NCI-H2196 treated with DMSO at 0.1 percent for 48 hours (cell line): ENCODE measurements at regions not wholly inside any gene's neighbourhood (a gene's known extent, or its start where the extent isn't known, plus 50 kb on each side); places are given as distances from the start of the nearest gene placed in this dataset.
A peak's percentile ranks its signal among the peaks of the same experiment; 100 is the strongest.

ENCODE experiments used
- DNase-seq: peaks from one replicate; lab custom pipeline; 2025; ENCODE audit not compliant: unreplicated experiment; lab: John Stamatoyannopoulos, UW

DNA sequence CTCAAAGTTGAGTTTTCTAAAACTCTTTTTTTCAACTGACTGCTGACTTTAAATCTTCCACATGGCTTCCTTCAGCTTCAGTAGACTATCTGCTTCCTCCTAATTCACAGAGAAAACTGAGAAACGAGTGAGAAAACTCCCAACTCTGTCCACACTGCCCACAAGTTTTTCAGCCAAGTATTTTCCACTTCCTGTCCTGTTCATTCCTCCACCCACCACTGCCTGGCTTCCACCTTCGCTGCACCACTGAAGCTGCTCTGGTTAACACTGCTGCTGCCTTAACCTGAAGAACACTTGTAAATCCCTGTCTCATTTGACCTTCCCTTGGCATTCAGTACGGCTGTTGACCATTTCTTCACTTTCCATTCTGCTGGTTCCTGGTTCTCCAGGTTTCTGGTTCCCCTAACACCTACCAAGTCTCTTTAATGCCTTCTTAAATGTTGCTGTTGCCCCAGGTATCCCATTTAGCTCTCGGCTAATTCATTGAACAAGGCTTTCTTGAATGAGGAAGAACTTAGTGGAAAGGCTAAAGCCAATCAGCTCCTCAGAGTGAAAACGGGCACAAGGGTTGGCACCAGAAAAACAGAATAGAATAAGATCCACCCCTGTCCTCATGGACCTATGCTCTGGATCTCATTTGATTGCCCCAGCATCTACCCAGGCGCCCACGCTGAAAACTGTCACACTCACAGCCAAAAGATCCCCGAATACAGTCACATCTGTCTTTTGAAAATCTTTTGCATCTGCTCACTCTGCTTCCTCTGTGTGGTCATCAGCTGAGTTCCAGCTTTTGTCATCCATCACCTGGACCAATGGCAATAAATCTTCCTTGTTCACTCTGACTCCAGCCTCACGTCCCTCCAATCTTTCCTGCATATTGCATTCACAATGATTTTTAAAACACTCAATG, 104.4 kb upstream of the TAB2 start:
- DNase-seq, result no peak

DNA sequence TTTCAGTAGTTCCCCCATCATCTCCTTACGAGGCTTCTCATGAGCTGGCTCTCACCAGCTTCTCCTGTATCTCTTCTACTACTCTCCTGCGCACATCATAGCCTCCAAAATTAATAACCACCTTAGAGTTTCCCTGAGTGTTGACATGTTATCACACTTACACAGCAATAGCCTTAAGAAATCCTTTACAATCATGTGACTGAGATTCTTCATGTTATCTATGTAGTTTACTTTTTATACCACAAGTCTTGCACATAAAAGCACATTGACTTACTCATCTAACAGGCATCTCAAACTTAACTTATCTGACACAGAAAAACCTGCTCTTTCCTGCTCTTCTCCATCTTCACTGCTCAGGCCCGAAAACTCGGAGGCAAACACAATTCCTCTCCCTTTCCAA, 103.7 kb upstream of the TAB2 start:
- DNase-seq, result no peak

GRCh38 chr6:149216459-149216858, 101.1 kb upstream of the TAB2 start:
- DNase-seq, result no peak

GRCh38 chr6:149217466-149217888, 100.0 kb upstream of the TAB2 start:
- no peak for DNase-seq

- DNase-seq, result no peak
Observed at GRCh38 chr6:149218471-149218870, 99.0 kb upstream of the TAB2 start.

DNA sequence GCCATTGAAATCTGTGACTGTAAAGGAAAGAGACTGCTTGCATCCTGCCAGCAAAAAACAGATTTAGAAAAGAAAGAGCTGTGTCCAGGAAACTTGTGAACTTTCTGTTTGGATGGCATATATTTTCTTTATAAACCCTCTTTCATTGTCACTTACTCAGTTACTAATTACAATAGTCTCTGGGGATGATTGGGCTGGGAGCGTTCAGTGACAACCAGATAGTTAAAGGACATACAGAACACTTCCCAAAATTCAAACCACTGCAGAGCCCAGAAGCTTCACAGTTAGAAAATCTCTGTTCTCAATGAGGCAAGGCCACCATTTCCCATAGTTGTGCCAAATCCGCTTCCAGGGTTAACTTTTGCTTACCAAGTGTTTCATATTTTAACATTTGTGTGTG, 98.6 kb upstream of the TAB2 start:
- DNase-seq, result no peak

DNA sequence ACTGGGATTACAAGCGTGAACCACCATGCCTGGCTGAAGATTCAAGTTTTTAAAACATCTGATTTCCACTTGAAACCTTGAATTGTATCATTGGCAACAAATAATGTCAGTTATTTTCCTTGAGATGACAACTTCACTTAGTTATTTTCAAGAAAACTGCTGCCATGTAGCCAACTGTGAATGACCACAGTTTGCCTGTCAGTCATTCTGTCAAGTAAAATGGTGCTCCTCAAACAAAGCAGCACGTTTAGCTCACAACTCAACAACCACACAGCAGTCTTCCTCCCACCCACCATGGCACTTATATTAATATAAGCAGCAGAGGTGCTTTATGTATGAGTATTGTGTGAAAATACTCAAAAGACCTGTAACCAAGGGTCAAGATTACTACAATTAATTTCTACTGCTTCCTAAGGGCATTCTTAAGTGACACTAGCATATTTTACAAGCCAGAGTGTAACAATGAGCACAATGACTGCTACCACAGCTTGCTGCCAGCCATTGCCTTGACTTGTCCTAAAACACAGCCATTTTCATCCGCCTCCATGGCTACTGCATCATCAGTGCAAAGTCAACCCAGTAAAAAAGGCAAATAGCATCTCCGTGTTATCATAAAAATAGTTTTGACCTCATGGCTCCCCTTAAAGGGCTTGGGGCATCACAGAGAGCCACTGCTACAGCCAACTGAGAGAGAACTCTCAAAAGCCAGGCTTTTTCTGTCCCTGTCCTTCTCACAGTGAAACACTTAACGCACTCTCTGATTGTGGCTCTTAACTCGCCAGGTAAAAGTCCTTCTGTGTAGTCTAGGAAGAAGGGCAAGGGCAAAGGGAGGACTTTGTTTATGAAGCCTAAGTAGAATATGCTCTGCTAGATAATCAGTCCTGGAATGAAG, 96.4 kb upstream of the TAB2 start:
- no peak for DNase-seq

- no peak for DNase-seq
Observed at GRCh38 chr6:149221774-149222070, 95.8 kb upstream of the TAB2 start.

DNA sequence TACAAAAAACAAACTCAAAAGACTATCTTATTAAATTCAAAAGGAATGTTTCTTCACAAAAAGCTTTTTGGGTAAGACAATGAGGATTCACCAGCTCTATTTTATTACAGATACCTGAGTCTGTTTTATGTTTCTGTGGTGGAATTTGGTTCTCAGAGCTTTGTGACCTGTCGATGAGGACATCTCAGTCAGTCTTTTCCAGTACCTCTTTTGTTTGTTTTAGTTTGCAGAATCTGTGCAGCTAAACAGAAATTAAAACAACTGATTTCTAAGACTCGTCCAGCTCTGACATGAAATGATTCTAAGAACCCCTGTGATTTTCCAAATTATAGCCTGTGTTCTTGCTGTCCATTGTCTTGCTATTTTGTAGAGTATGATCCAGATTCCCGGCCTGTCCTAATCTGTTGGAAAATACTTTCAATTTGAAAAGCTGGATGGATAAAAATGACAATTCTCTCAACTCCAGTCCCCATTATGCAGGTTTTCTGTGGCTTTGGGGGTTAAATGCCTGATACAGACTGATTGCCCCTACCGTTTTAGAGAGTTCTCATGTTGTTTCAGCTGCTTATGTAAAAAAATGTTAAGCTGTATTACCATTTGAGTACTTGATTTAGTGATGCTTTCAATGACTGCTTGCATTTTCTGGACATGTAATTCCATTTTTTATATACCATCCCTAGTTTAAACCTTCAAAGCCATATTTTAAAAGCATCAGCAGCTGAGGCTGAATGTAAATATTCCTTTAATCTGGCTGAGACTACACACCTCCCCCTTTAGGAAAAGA, 94.2 kb upstream of the TAB2 start:
- no peak for DNase-seq

DNA sequence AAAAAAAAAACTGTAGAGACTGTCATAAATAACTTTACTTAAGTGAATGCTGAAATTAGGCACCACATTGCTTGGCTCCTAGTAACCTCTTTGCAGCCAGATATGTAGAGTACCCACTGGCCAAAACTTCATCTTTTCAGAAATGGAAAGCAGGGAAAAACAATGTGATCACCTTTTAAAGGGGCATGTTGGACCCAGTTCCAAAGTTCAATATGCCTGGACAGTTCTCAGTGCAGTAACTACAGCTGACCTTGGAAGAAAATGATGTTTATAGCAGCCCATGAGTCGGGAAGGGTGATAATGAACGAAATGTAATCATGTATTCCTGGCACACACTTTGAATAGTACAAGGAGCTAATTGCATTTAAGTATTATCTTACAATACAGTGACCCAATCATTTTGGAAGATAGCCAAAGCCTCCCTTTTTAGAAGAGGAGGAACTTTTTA, 93.6 kb upstream of the TAB2 start:
- DNase-seq, result peak; percentile 26

GRCh38 chr6:149224399-149224798, 93.1 kb upstream of the TAB2 start:
- DNase-seq, result peak; percentile 26

GRCh38 chr6:149225370-149225769, 92.1 kb upstream of the TAB2 start:
- DNase-seq, result no peak

DNA sequence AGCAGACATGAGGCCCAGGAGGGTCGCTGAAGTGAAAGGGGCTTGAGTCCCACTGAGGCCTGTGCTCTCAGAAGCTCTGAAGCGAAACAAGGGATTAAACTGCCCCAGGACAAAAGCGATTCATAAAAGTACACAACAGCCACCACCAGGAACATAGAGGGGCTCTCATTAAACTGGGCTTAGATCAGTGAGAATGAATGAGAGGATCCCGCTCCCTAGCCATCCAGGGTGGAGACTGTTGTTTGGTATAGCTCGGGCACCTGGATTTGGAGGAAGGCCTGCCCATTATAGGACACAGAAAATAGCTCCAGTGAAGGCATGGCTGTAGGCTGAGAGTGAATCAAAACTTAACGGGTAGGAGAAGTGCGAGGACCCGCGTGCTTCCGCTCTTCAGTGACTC, 91.6 kb upstream of the TAB2 start:
- DNase-seq, result no peak

- DNase-seq, result no peak
Observed at GRCh38 chr6:149227796-149228195, 89.7 kb upstream of the TAB2 start.

DNA sequence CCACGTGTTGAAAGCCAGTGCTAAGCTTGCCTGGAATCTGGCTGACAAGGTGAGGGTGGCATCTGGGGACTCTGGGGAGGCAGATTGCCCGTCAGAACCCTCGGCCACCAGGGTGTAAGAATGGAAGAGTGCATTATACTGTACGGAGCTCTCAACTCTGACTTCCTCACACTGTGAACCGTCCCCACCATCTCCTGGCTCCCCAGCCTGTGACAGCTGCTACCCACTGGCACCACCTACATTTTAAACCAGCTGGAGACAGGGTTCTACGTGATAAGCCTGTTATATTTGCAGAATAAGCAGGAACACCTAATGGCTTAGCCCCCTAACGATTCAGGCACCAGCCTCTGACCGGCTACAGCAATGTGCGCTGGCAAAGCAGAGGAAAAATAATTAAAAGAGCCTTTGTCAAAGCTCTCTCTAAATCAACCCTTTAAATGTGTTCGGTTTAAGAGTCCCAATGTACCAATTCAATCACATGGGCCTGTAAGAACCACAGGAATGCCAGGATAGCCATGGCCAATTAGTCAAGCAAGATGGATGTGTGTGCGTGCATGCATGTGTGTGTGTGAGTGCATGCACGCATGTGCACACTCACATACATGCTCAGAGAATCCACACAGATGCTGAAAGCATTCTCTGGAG, 89.1 kb upstream of the TAB2 start:
- no peak for DNase-seq

GRCh38 chr6:149229096-149229495, 88.4 kb upstream of the TAB2 start:
- peak; percentile 19 for DNase-seq

- DNase-seq, result no peak
Observed at GRCh38 chr6:149230712-149231460, 86.6 kb upstream of the TAB2 start.

DNA sequence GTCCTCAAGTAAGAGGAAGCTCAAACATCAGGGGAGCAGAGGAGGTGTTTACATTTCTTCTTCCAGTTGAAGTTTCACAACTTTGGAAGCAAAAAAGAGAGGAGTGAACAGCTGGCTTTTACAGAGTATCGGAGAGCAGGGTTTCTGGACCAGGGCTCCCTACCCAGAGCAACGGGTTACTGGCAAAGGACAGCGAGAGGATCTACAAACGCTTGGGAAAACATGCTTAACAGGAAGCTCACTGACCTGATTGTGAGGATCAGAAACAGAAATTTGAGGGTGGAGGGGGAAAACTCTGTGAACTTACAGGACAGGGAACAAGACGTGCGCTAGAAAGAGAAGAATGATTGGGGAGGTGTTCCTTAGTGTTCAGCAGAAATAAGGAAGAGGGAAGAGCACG, 85.7 kb upstream of the TAB2 start:
- no peak for DNase-seq

DNA sequence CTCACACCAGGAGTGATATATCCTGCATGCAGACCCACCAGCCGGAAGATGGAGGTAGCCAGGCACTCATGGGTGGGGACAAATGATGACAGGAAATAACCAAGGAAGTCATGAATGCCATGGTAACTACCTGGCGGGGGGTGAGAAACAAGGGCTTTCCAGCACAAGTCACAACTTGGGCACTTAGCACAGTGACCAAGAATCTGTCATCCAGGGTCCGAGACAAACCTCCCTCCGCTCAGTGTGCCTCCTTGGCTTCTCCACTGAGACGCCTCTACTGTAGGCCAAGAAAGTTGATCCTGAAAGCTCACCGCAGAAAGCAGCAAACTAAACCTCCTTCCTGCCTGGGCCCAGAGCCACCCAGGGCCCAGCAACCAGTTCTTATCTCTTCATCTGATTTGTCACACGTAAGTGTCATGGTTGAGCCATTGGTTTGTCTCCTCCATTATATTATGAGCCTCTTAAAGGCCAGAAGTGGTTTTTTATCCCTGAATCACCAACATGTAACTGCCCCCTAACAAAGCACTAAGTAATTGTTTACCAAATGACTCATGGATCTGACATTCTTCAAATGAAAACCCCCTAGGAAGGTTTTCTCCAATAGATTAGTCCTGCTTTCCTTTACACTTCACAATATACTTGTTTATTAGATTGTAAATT, 84.3 kb upstream of the TAB2 start:
- peak; percentile 56 for DNase-seq
